PFSK-1 (cell line): ENCODE measurements at regions not wholly inside any gene's neighbourhood (a gene's known extent, or its start where the extent isn't known, plus 50 kb on each side); places are given as distances from the start of the nearest gene placed in this dataset.

ENCODE experiments used
- FOXP2 ChIP-seq: optimal IDR thresholded peaks from 2 replicates; pipeline ENCODE3; 2011; ENCODE audit warnings: borderline replicate concordance, control low read depth, inconsistent platforms; ENCODE audit not compliant: insufficient read depth; ENCODE audit errors: extremely low read length, extremely low read depth
- POLR2AphosphoS5 ChIP-seq: IDR thresholded peaks from 2 replicates; pipeline ENCODE4 v1.6.1; 2012; ENCODE audit warnings: low read depth, mild to moderate bottlenecking, control low read depth, low read length, moderate library complexity
- SIN3A ChIP-seq: IDR thresholded peaks from 2 replicates; pipeline ENCODE4 v1.6.1; 2012; ENCODE audit warnings: mild to moderate bottlenecking, low read length, moderate library complexity, borderline replicate concordance; ENCODE audit not compliant: insufficient read depth
- TAF1 ChIP-seq: IDR thresholded peaks from 2 replicates; pipeline ENCODE4 v1.6.1; 2012; ENCODE audit warnings: low read length, control low read depth, borderline replicate concordance; ENCODE audit not compliant: insufficient read depth
- TF ChIP-seq, protein P1 (sequence below), 2 experiments: IDR thresholded peaks; 2 replicates each; pipeline versions ENCODE4 v1.6.1 to v1.8.0; 2011 to 2012; ENCODE audit warnings: low read depth in 2 of 2, low read length in 2 of 2, control low read depth in 1 of 2, inconsistent platforms in 1 of 2, mild to moderate bottlenecking in 1 of 2, moderate library complexity in 1 of 2; ENCODE audit not compliant: insufficient read depth in 1 of 2

DNA sequence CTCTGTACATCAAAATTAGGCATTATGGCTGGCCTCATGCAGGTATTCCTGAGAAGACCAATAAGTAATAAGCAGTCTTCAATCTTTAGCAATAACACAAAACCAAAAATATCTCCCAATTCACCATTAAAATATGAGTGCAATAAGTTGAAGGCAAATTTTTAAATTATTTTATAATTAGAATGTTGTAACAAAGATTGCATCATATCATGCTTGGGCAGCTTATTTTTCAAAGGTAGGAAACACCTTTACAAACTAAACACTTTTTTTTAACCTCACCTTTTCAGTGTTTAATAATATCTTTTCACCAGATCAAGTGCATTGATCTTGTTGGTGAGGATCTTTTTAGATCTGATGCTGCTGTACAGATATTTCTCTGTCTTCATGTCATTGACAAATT, 592.9 kb upstream of the PITX2 start:
- TF ChIP-seq FOXP2 (no peak), TAF1 (no peak), SIN3A (no peak), POLR2AphosphoS5 (no peak)
- TF ChIP-seq, protein P1, sequence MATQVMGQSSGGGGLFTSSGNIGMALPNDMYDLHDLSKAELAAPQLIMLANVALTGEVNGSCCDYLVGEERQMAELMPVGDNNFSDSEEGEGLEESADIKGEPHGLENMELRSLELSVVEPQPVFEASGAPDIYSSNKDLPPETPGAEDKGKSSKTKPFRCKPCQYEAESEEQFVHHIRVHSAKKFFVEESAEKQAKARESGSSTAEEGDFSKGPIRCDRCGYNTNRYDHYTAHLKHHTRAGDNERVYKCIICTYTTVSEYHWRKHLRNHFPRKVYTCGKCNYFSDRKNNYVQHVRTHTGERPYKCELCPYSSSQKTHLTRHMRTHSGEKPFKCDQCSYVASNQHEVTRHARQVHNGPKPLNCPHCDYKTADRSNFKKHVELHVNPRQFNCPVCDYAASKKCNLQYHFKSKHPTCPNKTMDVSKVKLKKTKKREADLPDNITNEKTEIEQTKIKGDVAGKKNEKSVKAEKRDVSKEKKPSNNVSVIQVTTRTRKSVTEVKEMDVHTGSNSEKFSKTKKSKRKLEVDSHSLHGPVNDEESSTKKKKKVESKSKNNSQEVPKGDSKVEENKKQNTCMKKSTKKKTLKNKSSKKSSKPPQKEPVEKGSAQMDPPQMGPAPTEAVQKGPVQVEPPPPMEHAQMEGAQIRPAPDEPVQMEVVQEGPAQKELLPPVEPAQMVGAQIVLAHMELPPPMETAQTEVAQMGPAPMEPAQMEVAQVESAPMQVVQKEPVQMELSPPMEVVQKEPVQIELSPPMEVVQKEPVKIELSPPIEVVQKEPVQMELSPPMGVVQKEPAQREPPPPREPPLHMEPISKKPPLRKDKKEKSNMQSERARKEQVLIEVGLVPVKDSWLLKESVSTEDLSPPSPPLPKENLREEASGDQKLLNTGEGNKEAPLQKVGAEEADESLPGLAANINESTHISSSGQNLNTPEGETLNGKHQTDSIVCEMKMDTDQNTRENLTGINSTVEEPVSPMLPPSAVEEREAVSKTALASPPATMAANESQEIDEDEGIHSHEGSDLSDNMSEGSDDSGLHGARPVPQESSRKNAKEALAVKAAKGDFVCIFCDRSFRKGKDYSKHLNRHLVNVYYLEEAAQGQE (IDR thresholded peaks at IDR 0.05; ENCODE audit: insufficient read depth in 1 of 2, low read depth in 2 of 2, low read length in 2 of 2) = no peak

DNA sequence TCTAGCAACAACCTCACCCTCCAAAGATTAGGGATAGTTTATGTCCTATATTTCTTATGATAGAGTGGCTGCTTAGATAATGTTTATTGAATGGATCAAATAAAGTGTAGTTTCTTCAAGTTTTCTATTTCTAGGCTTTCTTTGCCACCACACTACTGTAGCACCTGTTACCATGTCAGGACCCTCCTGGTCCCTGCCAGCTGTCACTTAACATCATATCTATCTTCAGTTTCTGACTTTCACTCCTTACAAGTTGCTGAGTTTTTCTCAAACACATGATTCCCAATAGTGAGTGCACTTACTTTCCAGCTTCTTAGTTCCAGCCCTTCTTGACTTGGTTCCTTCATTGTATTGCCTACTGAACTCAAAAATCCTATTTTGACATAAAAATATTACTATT, 593.9 kb upstream of the PITX2 start:
- TF ChIP-seq TAF1 = no peak
- TF ChIP-seq FOXP2 = no peak
- TF ChIP-seq SIN3A = no peak
- TF ChIP-seq POLR2AphosphoS5 = no peak
- TF ChIP-seq, protein P1 (IDR thresholded peaks at IDR 0.05; ENCODE audit: insufficient read depth in 1 of 2, low read depth in 2 of 2, low read length in 2 of 2) = no peak

DNA sequence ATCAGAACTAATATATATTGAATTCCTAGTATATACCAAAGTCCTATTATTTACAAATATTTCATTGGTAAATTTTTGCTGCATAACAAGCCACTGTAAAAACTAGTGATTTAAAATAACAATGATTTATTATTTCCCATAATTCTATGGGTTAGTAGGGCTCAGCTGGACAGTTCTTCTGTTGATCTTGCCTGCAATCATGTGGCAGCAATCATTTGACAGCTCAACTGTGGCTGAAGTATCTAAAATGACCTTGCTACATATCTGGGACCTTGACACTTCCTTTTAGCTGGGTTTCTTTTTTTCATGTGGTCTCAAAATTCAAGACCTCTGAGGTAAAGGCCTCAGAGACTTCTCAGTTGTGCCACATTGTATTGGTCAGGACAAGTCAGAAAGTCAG, 598.5 kb upstream of the PITX2 start:
- TF ChIP-seq, protein P1 (IDR thresholded peaks at IDR 0.05; ENCODE audit: insufficient read depth in 1 of 2, low read depth in 2 of 2, low read length in 2 of 2) = no peak
- no peak for TF ChIP-seq TAF1
- no peak for TF ChIP-seq POLR2AphosphoS5
- no peak for TF ChIP-seq FOXP2
- no peak for TF ChIP-seq SIN3A

DNA sequence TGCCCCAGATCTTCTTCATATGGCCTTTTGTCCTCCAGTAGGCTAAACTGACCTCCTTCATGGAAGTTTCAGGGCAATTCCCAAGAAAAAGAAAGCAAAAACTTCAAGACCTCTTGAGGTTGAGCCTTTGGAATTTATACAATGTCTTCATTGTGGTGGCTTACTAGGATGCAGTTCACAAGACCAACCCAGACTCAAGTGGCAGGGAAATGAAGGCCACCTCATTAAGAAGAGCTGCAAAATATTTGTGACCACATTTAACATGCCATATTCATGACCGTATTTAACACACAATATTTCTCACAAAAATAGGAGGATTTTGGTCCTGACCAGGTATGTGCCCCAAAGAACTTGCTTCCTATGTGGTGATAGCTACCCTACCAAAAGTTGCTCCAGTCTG, 605.5 kb upstream of the PITX2 start:
- no peak for TF ChIP-seq POLR2AphosphoS5
- no peak for TF ChIP-seq SIN3A

DNA sequence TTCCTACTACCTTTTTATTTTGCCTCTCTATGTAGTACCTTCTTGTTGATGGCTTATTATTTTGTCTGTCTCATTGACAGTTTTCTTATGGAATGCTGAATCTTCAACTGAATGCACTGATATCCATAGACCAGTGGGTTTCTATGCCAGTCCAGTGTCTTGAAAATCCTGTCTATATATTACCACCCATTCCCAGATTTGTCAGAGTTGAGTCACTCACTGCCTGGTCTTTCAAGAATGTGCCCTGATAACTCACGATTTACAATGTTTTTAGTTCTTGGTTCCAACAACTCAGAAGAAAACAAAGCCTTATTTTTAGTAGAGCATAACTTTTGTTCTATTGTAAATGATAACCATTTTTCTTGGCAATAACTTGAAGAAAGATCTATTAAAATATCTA, 606.0 kb upstream of the PITX2 start:
- no peak for TF ChIP-seq TAF1
- TF ChIP-seq, protein P1 (IDR thresholded peaks at IDR 0.05; ENCODE audit: insufficient read depth in 1 of 2, low read depth in 2 of 2, low read length in 2 of 2) = no peak
